ENCODE measurements at regions not wholly inside any gene's neighbourhood (a gene's known extent, or its start where the extent isn't known, plus 50 kb on each side); places are given as distances from the start of the nearest gene placed in this dataset.
"Not testable (repeated sequence)": the region's sequence is repeated elsewhere in the genome, so short reads cannot be mapped to it uniquely, and the experiment has no call there.

DNA sequence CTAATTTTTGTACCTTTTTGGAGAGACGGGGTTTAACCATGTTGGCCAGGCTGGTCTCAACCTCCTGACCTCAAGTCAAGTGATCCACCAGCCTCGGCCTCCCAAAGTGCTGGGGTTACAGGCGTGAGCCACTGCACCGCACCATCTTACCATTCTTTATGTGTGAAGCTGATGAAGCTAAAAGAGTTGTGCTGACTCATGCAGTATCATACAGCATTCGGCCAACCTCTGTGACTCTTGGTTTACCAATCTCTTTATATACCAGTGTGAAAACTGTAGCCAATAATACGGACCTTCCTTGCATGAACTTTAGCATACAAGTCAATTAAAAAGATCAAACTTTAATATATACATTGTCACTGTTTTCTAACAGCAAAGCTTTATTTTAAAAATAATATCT lies 878.2 kb upstream of the MBL2 start:
- no peak overlapping the region for H3K27ac Mint-ChIP-seq
- H3K27me3 Mint-ChIP-seq: no peaks in the 10 kb centered on the region
- ATAC-seq (ENCODE audit: low read depth in 2 of 2): no peak
- no peak overlapping the region for H3K4me3 Mint-ChIP-seq
- Histone ChIP-seq H3K9me3 (ENCODE audit: control insufficient read depth in 2 of 2, low read length in 2 of 2) (no peaks in the 10 kb centered on the region), H3K4me3 (ENCODE audit: low read depth, low read length) (no peak overlapping the region), H3K27me3 (ENCODE audit: control insufficient read depth, insufficient read depth, low read length) (no peaks in the 10 kb centered on the region), H3K36me3 (ENCODE audit: control insufficient read depth, insufficient read depth, low read length) (no peaks in the 10 kb centered on the region), H3K4me1 (ENCODE audit: control insufficient read depth, insufficient read depth, low read length, poor library complexity, severe bottlenecking) (no peaks in the 10 kb centered on the region), H3K27ac (ENCODE audit: insufficient read depth, low read length, poor library complexity, severe bottlenecking) (no peak overlapping the region)
- no peaks in the 10 kb centered on the region for H3K4me1 Mint-ChIP-seq
- no peaks in the 10 kb centered on the region for H3K36me3 Mint-ChIP-seq
- peaks cover 2 to 11% (median 5%) of the 10 kb centered on the region in 7 donors for H3K9me3 Mint-ChIP-seq
- no peak for DNase-seq

DNA sequence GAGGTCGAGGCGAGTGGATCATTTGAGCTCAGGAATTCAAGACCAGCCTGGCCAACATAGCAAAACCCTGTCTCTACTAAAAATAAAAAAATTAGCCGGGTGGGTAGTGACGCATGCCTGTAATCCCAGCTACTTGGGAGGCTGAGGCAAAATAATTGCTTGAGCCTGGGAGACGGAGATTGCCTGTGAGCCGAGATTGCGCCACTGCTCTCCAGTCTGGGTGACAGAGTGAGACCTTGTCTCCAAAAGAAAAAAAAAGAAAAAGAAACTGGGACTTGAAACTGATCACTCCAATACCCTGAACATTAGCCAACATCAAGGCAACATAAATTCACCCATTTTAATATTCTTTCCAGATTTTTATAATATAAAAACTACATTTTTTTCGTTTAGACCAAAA lies 874.6 kb upstream of the MBL2 start:
- H3K4me3 Mint-ChIP-seq; H3K36me3 Mint-ChIP-seq; H3K9me3 ChIP-seq (ENCODE audit: control insufficient read depth in 2 of 2, low read length in 2 of 2); H3K4me3 ChIP-seq (ENCODE audit: low read depth, low read length); H3K36me3 ChIP-seq (ENCODE audit: control insufficient read depth, insufficient read depth, low read length); H3K27ac Mint-ChIP-seq; H3K4me1 Mint-ChIP-seq; H3K27me3 Mint-ChIP-seq; H3K27ac ChIP-seq (ENCODE audit: insufficient read depth, low read length, poor library complexity, severe bottlenecking); DNase-seq; H3K27me3 ChIP-seq (ENCODE audit: control insufficient read depth, insufficient read depth, low read length); H3K4me1 ChIP-seq (ENCODE audit: control insufficient read depth, insufficient read depth, low read length, poor library complexity, severe bottlenecking); ATAC-seq (ENCODE audit: low read depth in 2 of 2): not testable (repeated sequence)
- H3K9me3 Mint-ChIP-seq: peaks cover 0 to 14% (median 2%) of the 10 kb centered on the region in 7 donors

DNA sequence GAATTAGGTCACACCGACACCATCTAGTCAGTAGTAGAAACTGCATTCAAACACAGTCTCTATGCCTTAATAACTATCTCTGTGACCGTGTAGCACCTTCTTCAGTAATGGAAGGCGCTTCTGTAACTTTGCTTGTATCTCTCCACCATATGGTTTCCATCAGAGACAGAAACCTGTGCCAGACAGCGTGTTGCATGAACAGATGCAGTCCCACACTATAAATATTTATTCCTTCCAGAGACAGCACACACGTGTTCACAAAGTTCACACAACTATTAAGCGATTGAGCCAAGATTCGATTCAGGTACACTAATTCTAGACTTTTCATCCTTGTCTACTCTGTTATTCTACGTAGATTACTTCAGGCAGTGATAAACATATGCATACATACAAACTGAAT lies 873.9 kb upstream of the MBL2 start:
- no peak overlapping the region for H3K27ac ChIP-seq (ENCODE audit: insufficient read depth, low read length, poor library complexity, severe bottlenecking)
- H3K27ac Mint-ChIP-seq: no peak overlapping the region
- H3K27me3 ChIP-seq (ENCODE audit: control insufficient read depth, insufficient read depth, low read length): no peaks in the 10 kb centered on the region
- no peaks in the 10 kb centered on the region for H3K36me3 ChIP-seq (ENCODE audit: control insufficient read depth, insufficient read depth, low read length)
- no peaks in the 10 kb centered on the region for H3K9me3 ChIP-seq (ENCODE audit: control insufficient read depth in 2 of 2, low read length in 2 of 2)
- no peak for ATAC-seq (ENCODE audit: low read depth in 2 of 2)
- H3K4me3 ChIP-seq (ENCODE audit: low read depth, low read length): no peak overlapping the region
- peaks cover 0 to 14% (median 2%) of the 10 kb centered on the region in 7 donors for H3K9me3 Mint-ChIP-seq
- no peak for DNase-seq
- H3K4me1 Mint-ChIP-seq: no peaks in the 10 kb centered on the region
- H3K4me1 ChIP-seq (ENCODE audit: control insufficient read depth, insufficient read depth, low read length, poor library complexity, severe bottlenecking): no peaks in the 10 kb centered on the region
- no peaks in the 10 kb centered on the region for H3K27me3 Mint-ChIP-seq
- H3K4me3 Mint-ChIP-seq: no peak overlapping the region
- H3K36me3 Mint-ChIP-seq: no peaks in the 10 kb centered on the region

GRCh38 chr10:53645951-53646350 lies 873.4 kb upstream of the MBL2 start:
- Histone ChIP-seq H3K4me3 (ENCODE audit: low read depth, low read length) (no peak overlapping the region), H3K27ac (ENCODE audit: insufficient read depth, low read length, poor library complexity, severe bottlenecking) (no peak overlapping the region), H3K27me3 (ENCODE audit: control insufficient read depth, insufficient read depth, low read length) (no peaks in the 10 kb centered on the region), H3K9me3 (ENCODE audit: control insufficient read depth in 2 of 2, low read length in 2 of 2) (no peaks in the 10 kb centered on the region), H3K4me1 (ENCODE audit: control insufficient read depth, insufficient read depth, low read length, poor library complexity, severe bottlenecking) (no peaks in the 10 kb centered on the region), H3K36me3 (ENCODE audit: control insufficient read depth, insufficient read depth, low read length) (no peaks in the 10 kb centered on the region)
- DNase-seq (no peak), ATAC-seq (ENCODE audit: low read depth in 2 of 2) (no peak)
- H3K36me3 Mint-ChIP-seq: no peaks in the 10 kb centered on the region
- no peak overlapping the region for H3K27ac Mint-ChIP-seq
- H3K4me1 Mint-ChIP-seq: no peaks in the 10 kb centered on the region
- H3K27me3 Mint-ChIP-seq: no peaks in the 10 kb centered on the region
- no peak overlapping the region for H3K4me3 Mint-ChIP-seq
- H3K9me3 Mint-ChIP-seq: peaks cover 0 to 12% (median 2%) of the 10 kb centered on the region in 7 donors

- Mint-ChIP-seq H3K4me1 (no peaks in the 10 kb centered on the region), H3K36me3 (no peaks in the 10 kb centered on the region), H3K4me3 (no peak overlapping the region), H3K27me3 (no peaks in the 10 kb centered on the region), H3K27ac (no peak overlapping the region), H3K9me3 (peaks cover 0 to 17% (median 9%) of the 10 kb centered on the region in 7 donors)
- no peaks in the 10 kb centered on the region for H3K9me3 ChIP-seq (ENCODE audit: control insufficient read depth in 2 of 2, low read length in 2 of 2)
- H3K36me3 ChIP-seq (ENCODE audit: control insufficient read depth, insufficient read depth, low read length): no peaks in the 10 kb centered on the region
- DNase-seq (no peak), ATAC-seq (ENCODE audit: low read depth in 2 of 2) (no peak)
- H3K27me3 ChIP-seq (ENCODE audit: control insufficient read depth, insufficient read depth, low read length): no peaks in the 10 kb centered on the region
- no peaks in the 10 kb centered on the region for H3K4me1 ChIP-seq (ENCODE audit: control insufficient read depth, insufficient read depth, low read length, poor library complexity, severe bottlenecking)
- no peak overlapping the region for H3K4me3 ChIP-seq (ENCODE audit: low read depth, low read length)
- no peak overlapping the region for H3K27ac ChIP-seq (ENCODE audit: insufficient read depth, low read length, poor library complexity, severe bottlenecking)
Observed at GRCh38 chr10:53638006-53638405, 865.4 kb upstream of the MBL2 start.

- H3K36me3 Mint-ChIP-seq: no peaks in the 10 kb centered on the region
- H3K4me1 ChIP-seq (ENCODE audit: control insufficient read depth, insufficient read depth, low read length, poor library complexity, severe bottlenecking): no peaks in the 10 kb centered on the region
- no peaks in the 10 kb centered on the region for H3K4me1 Mint-ChIP-seq
- H3K27me3 ChIP-seq (ENCODE audit: control insufficient read depth, insufficient read depth, low read length): no peaks in the 10 kb centered on the region
- H3K27me3 Mint-ChIP-seq: no peaks in the 10 kb centered on the region
- H3K36me3 ChIP-seq (ENCODE audit: control insufficient read depth, insufficient read depth, low read length): no peaks in the 10 kb centered on the region
- peaks cover 0 to 4% of the 10 kb centered on the region in 2 experiments for H3K9me3 ChIP-seq (ENCODE audit: control insufficient read depth in 2 of 2, low read length in 2 of 2)
- no peak for ATAC-seq (ENCODE audit: low read depth in 2 of 2)
- H3K27ac Mint-ChIP-seq: no peak overlapping the region
- DNase-seq: no peak
- no peak overlapping the region for H3K27ac ChIP-seq (ENCODE audit: insufficient read depth, low read length, poor library complexity, severe bottlenecking)
- H3K9me3 Mint-ChIP-seq: peaks cover 4 to 40% (median 9%) of the 10 kb centered on the region in 7 donors
- H3K4me3 Mint-ChIP-seq: no peak overlapping the region
- no peak overlapping the region for H3K4me3 ChIP-seq (ENCODE audit: low read depth, low read length)
Observed at GRCh38 chr10:53624722-53625121, 852.1 kb upstream of the MBL2 start.

DNA sequence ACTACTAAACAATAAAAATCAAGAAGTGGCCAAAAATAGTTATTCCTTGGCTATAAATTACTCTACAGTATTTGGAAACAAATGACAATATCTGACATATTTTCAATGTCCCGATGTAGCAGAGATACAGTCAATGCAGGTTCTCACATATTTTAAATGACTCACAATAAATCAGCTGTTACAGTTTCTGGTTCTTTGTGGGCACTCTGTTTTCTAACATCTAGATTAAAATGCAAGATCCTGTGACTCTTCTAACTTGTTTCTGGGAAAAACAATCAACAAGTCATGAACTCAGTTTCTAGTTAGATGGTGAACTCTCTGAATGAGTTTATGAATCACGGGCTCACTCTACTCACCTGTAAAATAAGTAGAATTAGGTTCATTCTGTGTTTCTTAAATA lies 849.6 kb upstream of the MBL2 start:
- Histone ChIP-seq H3K36me3 (ENCODE audit: control insufficient read depth, insufficient read depth, low read length) (no peaks in the 10 kb centered on the region), H3K27me3 (ENCODE audit: control insufficient read depth, insufficient read depth, low read length) (no peaks in the 10 kb centered on the region), H3K27ac (ENCODE audit: insufficient read depth, low read length, poor library complexity, severe bottlenecking) (no peak overlapping the region), H3K4me1 (ENCODE audit: control insufficient read depth, insufficient read depth, low read length, poor library complexity, severe bottlenecking) (no peaks in the 10 kb centered on the region), H3K9me3 (ENCODE audit: control insufficient read depth in 2 of 2, low read length in 2 of 2) (peaks cover 0 to 6% of the 10 kb centered on the region in 2 experiments), H3K4me3 (ENCODE audit: low read depth, low read length) (no peak overlapping the region)
- H3K9me3 Mint-ChIP-seq: peaks cover 0 to 27% (median 10%) of the 10 kb centered on the region in 7 donors
- no peaks in the 10 kb centered on the region for H3K36me3 Mint-ChIP-seq
- DNase-seq (no peak), ATAC-seq (ENCODE audit: low read depth in 2 of 2) (no peak)
- no peaks in the 10 kb centered on the region for H3K27me3 Mint-ChIP-seq
- no peak overlapping the region for H3K27ac Mint-ChIP-seq
- H3K4me3 Mint-ChIP-seq: no peak overlapping the region
- H3K4me1 Mint-ChIP-seq: no peaks in the 10 kb centered on the region

- no peaks in the 10 kb centered on the region for H3K27me3 ChIP-seq (ENCODE audit: control insufficient read depth, insufficient read depth, low read length)
- peaks cover 0 to 22% (median 8%) of the 10 kb centered on the region in 7 donors for H3K9me3 Mint-ChIP-seq
- no peak for DNase-seq
- H3K9me3 ChIP-seq (ENCODE audit: control insufficient read depth in 2 of 2, low read length in 2 of 2): peaks cover 0 to 6% of the 10 kb centered on the region in 2 experiments
- H3K4me1 Mint-ChIP-seq: no peaks in the 10 kb centered on the region
- no peak overlapping the region for H3K27ac ChIP-seq (ENCODE audit: insufficient read depth, low read length, poor library complexity, severe bottlenecking)
- ATAC-seq (ENCODE audit: low read depth in 2 of 2): no peak
- H3K4me3 ChIP-seq (ENCODE audit: low read depth, low read length): no peak overlapping the region
- no peaks in the 10 kb centered on the region for H3K36me3 ChIP-seq (ENCODE audit: control insufficient read depth, insufficient read depth, low read length)
- no peaks in the 10 kb centered on the region for H3K36me3 Mint-ChIP-seq
- H3K4me1 ChIP-seq (ENCODE audit: control insufficient read depth, insufficient read depth, low read length, poor library complexity, severe bottlenecking): no peaks in the 10 kb centered on the region
- H3K27ac Mint-ChIP-seq: no peak overlapping the region
- H3K27me3 Mint-ChIP-seq: no peaks in the 10 kb centered on the region
- H3K4me3 Mint-ChIP-seq: peak overlapping the region in 1 of 4 donors; percentile 63
Observed at GRCh38 chr10:53619671-53620070, 847.1 kb upstream of the MBL2 start.
